ENCODE measurements at regions not wholly inside any gene's neighbourhood (a gene's known extent, or its start where the extent isn't known, plus 50 kb on each side); places are given as distances from the start of the nearest gene placed in this dataset.
"Not testable (repeated sequence)": the region's sequence is repeated elsewhere in the genome, so short reads cannot be mapped to it uniquely, and the experiment has no call there.

- DNase-seq = no peak
Observed at GRCh38 chrX:13518126-13518525, 51.3 kb upstream of the EGFL6 start.

- DNase-seq = no peak
Observed at GRCh38 chrX:13515211-13515930, 54.0 kb upstream of the EGFL6 start.

GRCh38 chrX:13511944-13512330, 57.5 kb upstream of the EGFL6 start:
- no peak for DNase-seq

DNA sequence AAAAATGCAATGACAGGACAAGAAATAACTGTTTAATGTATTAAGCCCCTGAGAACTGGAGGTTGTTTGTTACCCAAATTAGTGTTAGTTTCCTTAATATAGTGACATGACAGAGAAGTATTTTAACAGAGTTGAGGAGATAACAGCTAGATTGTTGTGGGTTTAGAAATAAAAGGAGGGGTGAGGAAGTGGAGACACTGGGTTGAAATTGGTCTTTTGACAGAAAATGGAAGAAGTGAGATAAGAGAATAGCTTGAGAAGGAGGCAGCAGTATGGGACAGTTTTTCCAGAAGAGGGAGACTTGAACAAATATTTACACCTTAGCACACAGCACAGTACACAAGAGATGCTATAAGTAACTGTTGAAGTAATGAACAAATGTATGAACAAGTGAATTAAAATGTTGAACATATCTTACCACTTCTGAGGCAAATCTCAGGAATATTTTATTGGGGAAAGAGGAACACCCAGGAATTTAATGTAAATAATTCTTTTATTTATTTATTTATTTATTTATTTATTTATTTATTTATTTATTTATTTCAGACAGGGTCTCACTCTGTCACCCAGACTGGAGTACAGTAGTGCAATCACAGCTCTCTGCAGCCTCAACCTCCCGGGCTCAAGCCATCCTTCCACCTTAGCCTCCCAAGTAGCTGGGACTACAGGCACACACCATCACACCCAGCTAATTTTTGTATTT, 58.0 kb upstream of the EGFL6 start:
- no peak for DNase-seq

DNA sequence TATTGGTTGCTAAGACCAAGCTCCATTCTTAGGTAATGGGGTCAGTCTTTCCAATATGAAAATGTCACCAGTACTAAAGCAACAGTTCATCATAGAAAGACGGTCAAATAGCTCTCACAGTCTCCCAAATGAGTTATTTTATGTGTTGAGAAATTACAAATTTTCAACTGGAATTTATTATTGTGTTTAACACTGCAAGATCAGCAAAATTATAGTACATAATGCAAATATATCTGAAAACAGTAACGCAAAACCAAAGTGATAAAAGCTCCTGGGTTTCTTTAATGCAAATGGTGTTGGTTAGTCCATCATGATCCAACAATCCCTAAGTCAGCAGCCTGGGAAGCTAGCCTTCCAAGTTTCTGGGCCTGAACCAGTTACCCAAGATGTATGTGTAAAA, 61.5 kb upstream of the EGFL6 start:
- no peak for DNase-seq

GRCh38 chrX:13506574-13506973, 62.8 kb upstream of the EGFL6 start:
- peak; percentile 24 to 62 for DNase-seq

- DNase-seq = peak in 1 of 2 experiments; percentile 5
Observed at GRCh38 chrX:13502590-13502989, 66.8 kb upstream of the EGFL6 start.

- DNase-seq = no peak
Observed at GRCh38 chrX:13499736-13500135, 69.7 kb upstream of the EGFL6 start.

- DNase-seq = no peak
Observed at GRCh38 chrX:13498238-13498637, 71.2 kb upstream of the EGFL6 start.

- no peak for DNase-seq
Observed at GRCh38 chrX:13495232-13495631, 74.2 kb upstream of the EGFL6 start.

DNA sequence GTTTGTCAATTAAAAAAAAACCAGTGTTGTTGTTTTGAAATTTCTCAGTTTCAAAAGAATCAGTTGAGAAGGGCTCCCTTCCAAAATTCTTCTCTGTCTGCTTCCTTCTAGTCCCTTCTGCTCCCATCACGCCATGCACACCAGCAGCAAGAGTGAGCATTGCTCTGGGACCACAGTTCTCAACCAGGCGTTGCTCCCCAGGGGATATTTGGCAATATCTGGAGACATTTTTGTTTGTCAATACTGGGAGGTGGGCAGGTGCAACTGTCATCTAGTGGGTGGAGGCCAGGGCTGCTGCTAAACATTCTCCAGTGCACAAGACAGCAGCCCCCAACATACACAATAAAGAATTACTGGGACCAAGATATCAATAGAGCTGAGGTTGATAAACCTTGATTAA, 74.8 kb upstream of the EGFL6 start:
- no peak for DNase-seq

DNA sequence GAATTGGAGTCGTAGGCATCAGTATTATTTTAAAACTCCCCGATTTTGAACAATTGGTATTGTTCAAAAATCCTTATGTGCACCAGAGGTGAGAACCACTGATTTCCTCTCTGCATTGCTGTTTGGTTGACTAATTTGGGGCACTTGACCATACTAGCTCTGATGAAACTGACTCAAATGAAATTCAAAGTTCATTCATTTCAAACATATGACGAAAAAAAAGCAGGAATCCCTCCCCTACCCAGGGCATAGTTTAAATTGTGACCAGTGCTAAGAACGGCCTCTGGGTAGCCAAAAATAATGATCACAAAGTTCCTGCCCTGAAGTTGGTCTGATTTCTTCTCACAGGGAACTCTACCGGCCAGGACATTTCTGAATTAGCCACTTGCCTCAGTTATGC, 75.7 kb upstream of the EGFL6 start:
- no peak for DNase-seq

GRCh38 chrX:13492286-13492685, 77.1 kb upstream of the EGFL6 start:
- no peak for DNase-seq

DNA sequence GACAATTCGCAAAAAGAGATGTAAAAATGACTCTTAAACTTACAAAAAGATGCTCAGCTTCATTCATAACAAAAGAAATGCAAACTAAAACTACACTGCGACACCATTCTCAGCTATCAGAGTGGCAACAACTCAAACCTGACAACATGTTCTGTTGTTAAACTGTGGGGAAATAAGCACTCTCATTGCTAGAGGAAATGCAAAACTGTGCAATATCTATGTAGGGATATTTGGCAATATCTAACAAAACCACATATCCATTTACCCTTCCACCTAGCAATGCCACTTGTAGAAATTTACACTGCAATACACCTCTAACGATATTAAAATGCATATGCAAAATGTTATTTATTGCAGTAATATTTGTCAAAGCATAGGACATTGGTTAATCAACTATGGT, 78.3 kb upstream of the EGFL6 start:
- DNase-seq = no peak

- DNase-seq = no peak
Observed at GRCh38 chrX:13489454-13489853, 79.9 kb upstream of the EGFL6 start.

DNA sequence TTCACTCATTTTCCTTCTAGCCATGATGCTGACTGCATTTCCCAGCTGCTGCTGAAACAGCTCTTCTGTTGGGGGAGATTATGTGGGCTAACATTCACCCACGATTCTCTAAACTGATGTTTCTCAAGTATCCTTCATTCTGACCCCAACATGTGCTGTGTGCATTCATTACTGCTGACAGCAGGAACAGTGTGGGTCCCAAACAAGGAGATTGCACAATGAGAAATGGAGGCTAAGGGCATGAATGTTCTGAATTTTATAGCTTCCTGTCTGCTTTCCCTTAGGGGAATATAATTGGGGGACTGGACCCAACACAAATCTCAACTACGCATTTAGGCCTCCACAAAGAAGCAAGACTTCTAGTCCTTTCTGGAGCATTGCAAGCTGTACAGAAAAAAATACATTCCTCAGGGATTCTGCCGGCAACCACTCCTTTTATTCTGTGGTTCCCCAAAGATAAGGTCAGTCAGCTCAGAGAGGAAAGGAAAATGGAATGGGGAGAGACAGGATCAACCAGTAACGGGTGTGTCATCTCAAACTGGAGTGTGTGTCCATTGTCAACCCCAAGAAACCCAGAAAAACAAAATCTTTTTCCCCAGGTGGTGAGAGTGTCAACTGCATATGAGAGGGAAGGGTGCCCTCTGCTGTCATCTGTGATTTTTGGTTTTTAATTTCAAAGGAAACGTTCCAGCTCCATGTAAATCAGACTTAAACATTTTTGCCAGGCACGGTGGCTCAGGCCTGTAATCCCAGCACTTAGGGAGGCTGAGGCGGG, 81.5 kb upstream of the EGFL6 start:
- peak; percentile 45 to 84 for DNase-seq

DNA sequence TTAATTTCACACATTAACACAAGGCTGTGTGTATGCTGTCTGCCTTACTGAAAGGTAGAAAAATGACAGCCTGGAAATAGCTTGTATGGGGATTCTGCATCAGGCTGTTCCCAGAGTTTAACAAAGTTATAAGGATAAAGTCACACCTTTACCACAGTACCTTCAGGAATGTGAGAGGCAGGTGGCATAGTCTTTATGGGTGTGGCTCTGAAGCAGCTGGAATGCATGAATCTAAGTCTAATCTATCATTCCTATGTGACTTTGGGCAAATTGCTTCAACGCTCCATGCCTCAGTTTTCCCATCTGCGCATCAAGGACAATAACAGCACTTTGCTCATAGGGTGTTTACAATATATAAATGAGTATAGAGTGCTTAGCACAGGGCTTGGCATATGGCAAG, 84.2 kb upstream of the EGFL6 start:
- peak in 1 of 2 experiments; percentile 24 for DNase-seq

GRCh38 chrX:13483773-13484172, 85.6 kb upstream of the EGFL6 start:
- no peak for DNase-seq

GRCh38 chrX:13482746-13483541, 86.5 kb upstream of the EGFL6 start:
- no peak for DNase-seq

- not testable (repeated sequence) for DNase-seq
Observed at GRCh38 chrX:13480780-13481179, 88.6 kb upstream of the EGFL6 start.

GRCh38 chrX:13479452-13479813, 90.0 kb upstream of the EGFL6 start:
- no peak for DNase-seq

DNA sequence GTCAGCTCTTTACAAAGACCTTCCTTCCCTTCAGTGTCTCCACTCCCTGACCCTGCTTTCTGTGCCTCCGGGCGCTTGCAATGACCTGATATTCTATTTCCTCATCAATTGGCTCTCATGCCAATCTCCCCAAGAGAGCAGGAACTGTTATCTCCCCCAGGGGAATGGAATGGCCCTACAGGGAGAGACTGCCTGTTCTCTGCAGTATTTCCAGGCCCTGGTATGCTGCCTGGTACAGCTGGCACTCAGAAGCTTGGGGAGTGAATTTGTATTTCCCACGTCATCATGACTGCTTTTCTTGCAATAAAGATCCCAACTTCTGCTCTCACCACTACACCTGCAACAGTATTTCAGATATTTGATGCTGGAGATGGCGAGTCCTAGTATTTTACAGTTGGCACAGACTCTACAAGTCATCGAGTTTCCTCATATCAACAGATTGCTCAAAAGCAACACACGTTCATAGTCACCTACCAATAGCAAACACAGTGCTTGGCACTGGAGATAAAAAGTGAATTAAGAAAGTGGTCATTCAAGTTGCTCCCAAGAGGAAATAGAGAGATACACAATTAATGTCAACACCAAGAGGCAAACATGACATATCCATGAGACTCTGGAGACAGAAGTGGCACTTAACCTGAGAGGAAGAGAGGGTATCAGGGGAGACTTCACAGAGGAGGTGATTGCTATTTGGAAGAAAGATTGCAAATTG, 90.5 kb upstream of the EGFL6 start:
- DNase-seq = no peak

- no peak for DNase-seq
Observed at GRCh38 chrX:13476384-13476783, 93.0 kb upstream of the EGFL6 start.

Measured in NCI-H524 (cell line).